ENCODE measurements at regions not wholly inside any gene's neighbourhood (a gene's known extent, or its start where the extent isn't known, plus 50 kb on each side); places are given as distances from the start of the nearest gene placed in this dataset. TPM values are rescaled to one million over a fixed set of nuclear protein-coding genes. Genes with fewer than 3 reads are reported as not detected.
A peak's percentile ranks its signal among the peaks of the same experiment; 100 is the strongest.

DNA sequence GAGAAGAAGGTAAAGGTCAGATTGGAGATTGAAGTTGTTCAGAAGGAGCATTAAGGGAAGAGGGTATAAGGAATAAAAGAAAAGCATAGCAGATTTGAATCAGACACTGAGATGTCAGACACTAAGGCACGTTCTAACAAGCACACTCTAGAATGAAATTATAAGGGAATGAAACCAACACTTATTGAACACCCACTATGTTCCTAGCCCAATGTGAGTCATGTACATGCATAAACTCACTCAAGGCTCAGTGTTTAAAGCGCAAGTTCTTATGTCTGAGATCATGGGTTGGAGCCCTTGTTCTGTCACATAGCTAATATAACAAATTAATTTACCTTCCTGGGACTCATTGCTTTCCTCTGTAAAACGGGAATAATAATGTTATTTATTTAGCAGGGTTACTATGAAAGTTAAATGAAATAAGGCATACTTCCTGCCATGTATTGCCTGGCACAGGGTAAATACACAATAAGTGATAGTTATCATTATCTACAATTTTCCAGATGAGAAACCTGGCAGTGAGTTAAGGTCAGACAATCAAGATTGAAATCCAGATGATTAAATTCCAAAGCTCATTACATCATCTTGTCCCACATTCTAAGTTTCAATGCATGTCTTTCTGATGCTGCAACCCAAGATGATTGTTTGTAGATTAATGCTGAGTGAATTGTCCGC, 68.3 kb upstream of the DACH1 start:
- Mint-ChIP-seq H3K36me3 (no peaks in the 10 kb centered on the region), H3K4me3 (no peak overlapping the region), H3K27me3 (ENCODE audit: insufficient read depth, low read depth) (no peaks in the 10 kb centered on the region), H3K27ac (no peak overlapping the region), H3K4me1 (no peaks in the 10 kb centered on the region), H3K9me3 (no peaks in the 10 kb centered on the region)
- Histone ChIP-seq H3K4me2 (no peak overlapping the region), H3K9me3 (ENCODE audit: low read depth) (no peaks in the 10 kb centered on the region), H3F3A (ENCODE audit: low read depth) (no peaks in the 10 kb centered on the region), H3K4me3 (no peak overlapping the region), H3K4me1 (no peaks in the 10 kb centered on the region), H2AFZ (replicated peaks) (no peak overlapping the region), H3K79me2 (ENCODE audit: low read depth) (no peaks in the 10 kb centered on the region), H3K36me3 (no peaks in the 10 kb centered on the region), H3K9ac (no peak overlapping the region), H3K27me3 (no peaks in the 10 kb centered on the region), H3K27ac (no peak overlapping the region), H4K20me1 (ENCODE audit: low read depth) (no peaks in the 10 kb centered on the region)
- DNase-seq (ENCODE audit: low spot score), result no peak
- TF ChIP-seq, protein P1, sequence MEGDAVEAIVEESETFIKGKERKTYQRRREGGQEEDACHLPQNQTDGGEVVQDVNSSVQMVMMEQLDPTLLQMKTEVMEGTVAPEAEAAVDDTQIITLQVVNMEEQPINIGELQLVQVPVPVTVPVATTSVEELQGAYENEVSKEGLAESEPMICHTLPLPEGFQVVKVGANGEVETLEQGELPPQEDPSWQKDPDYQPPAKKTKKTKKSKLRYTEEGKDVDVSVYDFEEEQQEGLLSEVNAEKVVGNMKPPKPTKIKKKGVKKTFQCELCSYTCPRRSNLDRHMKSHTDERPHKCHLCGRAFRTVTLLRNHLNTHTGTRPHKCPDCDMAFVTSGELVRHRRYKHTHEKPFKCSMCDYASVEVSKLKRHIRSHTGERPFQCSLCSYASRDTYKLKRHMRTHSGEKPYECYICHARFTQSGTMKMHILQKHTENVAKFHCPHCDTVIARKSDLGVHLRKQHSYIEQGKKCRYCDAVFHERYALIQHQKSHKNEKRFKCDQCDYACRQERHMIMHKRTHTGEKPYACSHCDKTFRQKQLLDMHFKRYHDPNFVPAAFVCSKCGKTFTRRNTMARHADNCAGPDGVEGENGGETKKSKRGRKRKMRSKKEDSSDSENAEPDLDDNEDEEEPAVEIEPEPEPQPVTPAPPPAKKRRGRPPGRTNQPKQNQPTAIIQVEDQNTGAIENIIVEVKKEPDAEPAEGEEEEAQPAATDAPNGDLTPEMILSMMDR (IDR thresholded peaks at IDR 0.05), result no peak
- TF ChIP-seq EZH2 (IDR thresholded peaks at IDR 0.05) (no peak), EZH2phosphoT487 (IDR thresholded peaks at IDR 0.05) (no peak)

DNA sequence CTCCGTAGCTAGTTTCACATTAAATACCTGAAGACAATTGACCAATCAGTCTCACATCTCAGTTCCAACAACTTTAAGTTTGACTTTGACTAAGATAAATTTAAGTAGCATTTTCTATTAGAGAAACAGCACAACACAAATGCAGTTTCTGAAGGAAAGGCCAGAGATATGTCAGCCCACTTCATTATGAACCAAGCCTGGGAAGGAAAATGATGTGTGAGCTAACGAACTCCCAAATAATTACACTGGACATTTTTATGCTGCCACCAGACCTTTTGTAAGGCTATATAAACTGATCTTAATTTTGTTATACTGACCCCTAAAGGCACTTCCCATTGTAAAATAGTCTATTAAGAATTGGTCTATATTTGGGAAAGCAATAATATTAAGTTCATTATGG, 57.9 kb upstream of the DACH1 start:
- no peaks in the 10 kb centered on the region for H3K36me3 ChIP-seq
- H3K27me3 ChIP-seq, result no peaks in the 10 kb centered on the region
- H3K9ac ChIP-seq, result no peak overlapping the region
- Mint-ChIP-seq H3K4me1 (no peaks in the 10 kb centered on the region), H3K27me3 (ENCODE audit: insufficient read depth, low read depth) (no peaks in the 10 kb centered on the region), H3K9me3 (no peaks in the 10 kb centered on the region), H3K36me3 (no peaks in the 10 kb centered on the region), H3K27ac (no peak overlapping the region), H3K4me3 (no peak overlapping the region)
- no peak overlapping the region for H3K4me3 ChIP-seq
- H3K27ac ChIP-seq, result no peak overlapping the region
- peaks cover 3% of the 10 kb centered on the region for H3K4me1 ChIP-seq
- no peaks in the 10 kb centered on the region for H3F3A ChIP-seq (ENCODE audit: low read depth)
- TF ChIP-seq EZH2 (IDR thresholded peaks at IDR 0.05), result no peak
- TF ChIP-seq EZH2phosphoT487 (IDR thresholded peaks at IDR 0.05), result no peak
- TF ChIP-seq, protein P1 (IDR thresholded peaks at IDR 0.05), result no peak
- no peak overlapping the region for H2AFZ ChIP-seq (replicated peaks)
- H3K9me3 ChIP-seq (ENCODE audit: low read depth), result no peaks in the 10 kb centered on the region
- H3K79me2 ChIP-seq (ENCODE audit: low read depth), result no peaks in the 10 kb centered on the region
- no peak for DNase-seq (ENCODE audit: low spot score)
- H4K20me1 ChIP-seq (ENCODE audit: low read depth), result no peaks in the 10 kb centered on the region
- no peak overlapping the region for H3K4me2 ChIP-seq

DNA sequence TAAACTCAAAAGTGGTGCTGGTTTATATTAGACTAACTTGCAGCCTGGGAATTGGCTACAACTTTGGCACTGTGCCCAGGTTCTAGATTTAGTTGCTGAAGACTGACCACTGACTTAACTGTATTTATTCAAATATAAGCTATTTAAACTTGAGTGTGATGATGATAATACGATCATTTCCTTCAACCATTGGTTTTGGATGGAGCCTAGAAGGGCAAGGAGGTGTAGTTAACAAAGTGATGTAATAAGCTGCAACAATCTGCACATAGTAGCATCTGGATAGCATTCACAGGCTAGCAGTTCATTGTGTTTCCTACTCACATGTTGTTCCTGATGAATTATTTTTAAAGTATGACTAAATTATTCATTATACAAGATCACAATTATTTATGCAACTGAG, 55.2 kb upstream of the DACH1 start:
- Mint-ChIP-seq H3K27ac (no peak overlapping the region), H3K4me1 (no peaks in the 10 kb centered on the region), H3K9me3 (no peaks in the 10 kb centered on the region), H3K36me3 (no peaks in the 10 kb centered on the region), H3K4me3 (no peak overlapping the region), H3K27me3 (ENCODE audit: insufficient read depth, low read depth) (no peaks in the 10 kb centered on the region)
- Histone ChIP-seq H3K9ac (no peak overlapping the region), H3K27me3 (no peaks in the 10 kb centered on the region), H3K4me3 (no peak overlapping the region), H3F3A (ENCODE audit: low read depth) (no peaks in the 10 kb centered on the region), H3K27ac (no peak overlapping the region), H3K4me2 (no peak overlapping the region), H3K79me2 (ENCODE audit: low read depth) (no peaks in the 10 kb centered on the region), H2AFZ (replicated peaks) (peak overlapping the region; percentile 4), H3K4me1 (peaks cover 5% of the 10 kb centered on the region), H4K20me1 (ENCODE audit: low read depth) (no peaks in the 10 kb centered on the region), H3K36me3 (no peaks in the 10 kb centered on the region), H3K9me3 (ENCODE audit: low read depth) (no peaks in the 10 kb centered on the region)
- TF ChIP-seq, protein P1 (IDR thresholded peaks at IDR 0.05), result no peak
- TF ChIP-seq EZH2phosphoT487 (IDR thresholded peaks at IDR 0.05) (no peak), EZH2 (IDR thresholded peaks at IDR 0.05) (no peak)
- DNase-seq (ENCODE audit: low spot score), result no peak

Small RNA genes in the stretch of these regions (small RNA-seq; reads per million reads assigned to genes)
- gene RF00263 (not detected), gene RF00411 (0.07 reads per million), gene RF00440 (not detected), gene RF02271 (not detected), gene RPL18AP17 (not detected)
